Fibroblast of the aortic adventitia (primary cell): ENCODE measurements at regions not wholly inside any gene's neighbourhood (a gene's known extent, or its start where the extent isn't known, plus 50 kb on each side); places are given as distances from the start of the nearest gene placed in this dataset.

Experiments used
- DNase-seq: peaks from one replicate; pipeline ENCODE4 v3.0.0-alpha.2; 2010; ENCODE audit warnings: low read depth
- H3K4me3 ChIP-seq: 2 replicates; pipeline ENCODE4 v1.5.1; 2011; ENCODE audit warnings: low read depth, mild to moderate bottlenecking, control low read depth, low read length, moderate library complexity
- CTCF ChIP-seq: IDR thresholded peaks from 2 replicates; pipeline ENCODE4 v1.5.1; 2011; ENCODE audit warnings: mild to moderate bottlenecking, low read length, control low read depth, inconsistent platforms; ENCODE audit not compliant: insufficient read depth

GRCh38 chr6:137269347-137269746 lies 50.2 kb upstream of the IFNGR1 start:
- DNase-seq, result no peak
- no peak for TF ChIP-seq CTCF
- no peak overlapping the region for H3K4me3 ChIP-seq
